Fibroblast of lung (primary cell): ENCODE measurements at regions not wholly inside any gene's neighbourhood (a gene's known extent, or its start where the extent isn't known, plus 50 kb on each side); places are given as distances from the start of the nearest gene placed in this dataset.
"Not testable (repeated sequence)": the region's sequence is repeated elsewhere in the genome, so short reads cannot be mapped to it uniquely, and the experiment has no call there.

Source experiments
- DNase-seq, 2 donors: peaks; one replicate each; pipeline versions ENCODE4 v3.0.0 to v3.0.0-alpha.2; 2010; ENCODE audit warnings: low read depth in 2 of 2
- H2AFZ ChIP-seq: 2 replicates; pipeline ENCODE4 v1.5.1; 2012; ENCODE audit warnings: low read length, control low read depth, inconsistent platforms
- H3K27ac ChIP-seq: 2 replicates; pipeline ENCODE4 v1.5.1; 2011; ENCODE audit warnings: low read length, control low read depth; ENCODE audit not compliant: insufficient read depth
- H3K27me3 ChIP-seq: 2 replicates; pipeline ENCODE4 v1.5.1; 2011; ENCODE audit warnings: mild to moderate bottlenecking, low read length; ENCODE audit not compliant: control insufficient read depth, insufficient read depth
- H3K36me3 ChIP-seq: 2 replicates; pipeline ENCODE4 v1.5.1; 2011; ENCODE audit warnings: low read length; ENCODE audit not compliant: control insufficient read depth, insufficient read depth
- H3K4me1 ChIP-seq: 2 replicates; pipeline ENCODE4 v1.5.1; 2011; ENCODE audit warnings: low read length; ENCODE audit not compliant: control insufficient read depth, insufficient read depth; ENCODE audit errors: extremely low read depth
- H3K4me2 ChIP-seq: 2 replicates; pipeline ENCODE4 v1.5.1; 2011; ENCODE audit warnings: low read length, control low read depth; ENCODE audit not compliant: insufficient read depth; ENCODE audit errors: extremely low read depth
- H3K4me3 ChIP-seq, 4 experiments: fragments of 200-600 bp in 1 of 4; sonication (generic) in 1 of 4; replicated peaks in 1 of 4; 2 replicates each; pipeline ENCODE4 v1.5.1; 2011 to 2016; ENCODE audit warnings: low read length in 4 of 4, low read depth in 3 of 4, mild to moderate bottlenecking in 3 of 4, control low read depth in 2 of 4, inconsistent platforms in 1 of 4, mixed read lengths in 1 of 4; ENCODE audit not compliant: insufficient read depth in 1 of 4; ENCODE audit errors: control extremely low read depth in 1 of 4
- H3K79me2 ChIP-seq: 2 replicates; pipeline ENCODE4 v1.5.1; 2012; ENCODE audit warnings: mild to moderate bottlenecking, low read length, inconsistent platforms; ENCODE audit not compliant: control insufficient read depth, insufficient read depth
- H3K9ac ChIP-seq: 2 replicates; pipeline ENCODE4 v1.5.1; 2011; ENCODE audit warnings: mild to moderate bottlenecking, low read length, control low read depth; ENCODE audit not compliant: insufficient read depth
- H3K9me3 ChIP-seq: 2 replicates; pipeline ENCODE4 v1.5.1; 2012; ENCODE audit warnings: low read depth, low read length; ENCODE audit not compliant: control insufficient read depth, insufficient read depth
- H4K20me1 ChIP-seq: 2 replicates; pipeline ENCODE4 v1.5.1; 2011; ENCODE audit warnings: low read length; ENCODE audit not compliant: control insufficient read depth, insufficient read depth; ENCODE audit errors: extremely low read depth
- CTCF ChIP-seq, 2 donors: IDR thresholded peaks in 1 of 2; conservative IDR thresholded peaks in 1 of 2; 1 replicate in 1 of 2; 2 replicates in 1 of 2; pipeline ENCODE4 v1.5.1; 2011 to 2012; ENCODE audit warnings: low read length in 2 of 2, control low read depth in 1 of 2, inconsistent platforms in 1 of 2, low read depth in 1 of 2, mild to moderate bottlenecking in 1 of 2
- EZH2 ChIP-seq: IDR thresholded peaks from 2 replicates; pipeline ENCODE4 v1.5.1; 2012; ENCODE audit warnings: low read length, control low read depth, mild to moderate bottlenecking; ENCODE audit errors: missing control alignments

GRCh38 chr9:97193767-97194166, 113.7 kb upstream of the CCDC180 start:
- H3K4me2 ChIP-seq, H4K20me1 ChIP-seq, H3K4me3 ChIP-seq, H3K4me1 ChIP-seq, H3K9me3 ChIP-seq, DNase-seq, H3K27me3 ChIP-seq, H3K36me3 ChIP-seq, H3K9ac ChIP-seq, H3K27ac ChIP-seq, H2AFZ ChIP-seq, H3K79me2 ChIP-seq: not testable (repeated sequence)

GRCh38 chr9:97188545-97188944, 118.9 kb upstream of the CCDC180 start:
- Histone ChIP-seq H3K9me3 (no peaks in the 10 kb centered on the region), H3K79me2 (no peaks in the 10 kb centered on the region), H3K9ac (no peak overlapping the region), H3K27ac (no peak overlapping the region), H3K4me1 (no peaks in the 10 kb centered on the region), H3K4me2 (no peak overlapping the region), H4K20me1 (no peaks in the 10 kb centered on the region), H3K4me3 (no peak overlapping the region), H3K27me3 (no peaks in the 10 kb centered on the region), H3K36me3 (no peaks in the 10 kb centered on the region), H2AFZ (no peak overlapping the region)
- DNase-seq: no peak
- TF ChIP-seq CTCF (conservative IDR thresholded peaks at IDR 0.05 in 1 of 2, IDR thresholded peaks at IDR 0.05 in 1 of 2; ENCODE audit: low read depth in 1 of 2, low read length in 2 of 2): no peak
- no peak for TF ChIP-seq EZH2

- H3K27me3 ChIP-seq, H3K4me1 ChIP-seq, H3K9me3 ChIP-seq, H2AFZ ChIP-seq, H3K9ac ChIP-seq, H3K4me2 ChIP-seq, H3K36me3 ChIP-seq, H3K27ac ChIP-seq, H3K4me3 ChIP-seq, H4K20me1 ChIP-seq, DNase-seq, H3K79me2 ChIP-seq: not testable (repeated sequence)
Measured at GRCh38 chr9:97187706-97188105, 119.8 kb upstream of the CCDC180 start.

GRCh38 chr9:97186493-97186892, 121.0 kb upstream of the CCDC180 start:
- no peak overlapping the region for H3K9ac ChIP-seq

GRCh38 chr9:97182532-97182931, 124.9 kb upstream of the CCDC180 start:
- H3K9ac ChIP-seq, H3K4me1 ChIP-seq, DNase-seq, H4K20me1 ChIP-seq, H2AFZ ChIP-seq, H3K79me2 ChIP-seq, H3K4me3 ChIP-seq, H3K9me3 ChIP-seq, H3K36me3 ChIP-seq, H3K27me3 ChIP-seq, H3K4me2 ChIP-seq, H3K27ac ChIP-seq: not testable (repeated sequence)

More at GRCh38 chr9:97186493-97186892, 121.0 kb upstream of the CCDC180 start:
- H2AFZ ChIP-seq: no peak overlapping the region
- H3K27me3 ChIP-seq: no peaks in the 10 kb centered on the region
- no peak for TF ChIP-seq CTCF (conservative IDR thresholded peaks at IDR 0.05 in 1 of 2, IDR thresholded peaks at IDR 0.05 in 1 of 2; ENCODE audit: low read depth in 1 of 2, low read length in 2 of 2)
- TF ChIP-seq EZH2: no peak
- DNase-seq: no peak
- no peaks in the 10 kb centered on the region for H3K9me3 ChIP-seq
- H3K4me2 ChIP-seq: no peak overlapping the region
- no peak overlapping the region for H3K27ac ChIP-seq
- no peaks in the 10 kb centered on the region for H3K36me3 ChIP-seq
- no peak overlapping the region for H3K4me3 ChIP-seq
- no peaks in the 10 kb centered on the region for H4K20me1 ChIP-seq
- no peaks in the 10 kb centered on the region for H3K4me1 ChIP-seq
- H3K79me2 ChIP-seq: no peaks in the 10 kb centered on the region
